Ishikawa (cell line): ENCODE measurements at regions not wholly inside any gene's neighbourhood (a gene's known extent, or its start where the extent isn't known, plus 50 kb on each side); places are given as distances from the start of the nearest gene placed in this dataset.

Experiments
- CEBPB ChIP-seq: IDR thresholded peaks from 2 replicates; pipeline ENCODE4 v1.6.1; 2012
- CREB1 ChIP-seq: IDR thresholded peaks from 2 replicates; pipeline ENCODE4 v1.6.1; 2012; ENCODE audit warnings: low read depth
- EGR1 ChIP-seq: IDR thresholded peaks from 2 replicates; pipeline ENCODE4 v1.6.1; 2012
- EP300 ChIP-seq: IDR thresholded peaks from 2 replicates; pipeline ENCODE4 v1.6.1; 2012; ENCODE audit warnings: borderline replicate concordance
- FOXM1 ChIP-seq: IDR thresholded peaks from 2 replicates; pipeline ENCODE4 v1.6.1; 2012; ENCODE audit warnings: low read depth, borderline replicate concordance
- NFIC ChIP-seq: IDR thresholded peaks from 2 replicates; pipeline ENCODE4 v1.6.1; 2012
- RAD21 ChIP-seq: IDR thresholded peaks from 2 replicates; pipeline ENCODE4 v1.6.1; 2012; ENCODE audit warnings: low read depth
- TAF1 ChIP-seq: IDR thresholded peaks from 2 replicates; pipeline ENCODE4 v1.6.1; 2012; ENCODE audit warnings: low read depth, mild to moderate bottlenecking
- TCF12 ChIP-seq: IDR thresholded peaks from 2 replicates; pipeline ENCODE4 v1.6.1; 2012; ENCODE audit warnings: low read depth
- TEAD4 ChIP-seq: IDR thresholded peaks from 2 replicates; pipeline ENCODE4 v1.6.1; 2012
- YY1 ChIP-seq: IDR thresholded peaks from 2 replicates; pipeline ENCODE4 v1.6.1; 2012; ENCODE audit warnings: low read depth
- ZBTB7A ChIP-seq: IDR thresholded peaks from 2 replicates; pipeline ENCODE4 v1.6.1; 2012; ENCODE audit warnings: low read depth
- TF ChIP-seq, protein P1 (sequence below): IDR thresholded peaks from 2 replicates; pipeline ENCODE4 v1.6.1; 2012
- TF ChIP-seq, protein P2 (sequence below): IDR thresholded peaks from 2 replicates; pipeline ENCODE4 v1.6.1; 2012
- TF ChIP-seq, protein P3 (sequence below): IDR thresholded peaks from 2 replicates; pipeline ENCODE4 v1.6.1; 2012; ENCODE audit warnings: low read depth, mild to moderate bottlenecking

DNA sequence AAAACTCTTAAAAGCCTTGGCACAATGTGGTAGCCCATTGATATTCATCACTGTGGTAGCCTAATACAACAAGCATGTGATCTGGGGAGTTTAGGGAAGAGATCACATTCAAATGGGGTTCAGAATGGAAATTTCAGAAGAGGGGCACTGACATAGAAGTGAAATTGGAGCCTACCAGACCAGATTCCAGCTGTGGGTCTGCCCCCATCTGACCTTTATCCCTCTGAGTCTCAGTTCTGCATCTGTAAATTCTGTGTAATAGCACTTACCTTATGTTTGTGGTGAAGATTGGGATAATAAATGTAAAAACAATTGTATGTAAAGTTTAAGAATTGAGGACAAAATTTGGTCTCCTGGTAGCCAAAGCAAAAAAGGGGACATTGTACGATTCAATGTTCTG lies 320.4 kb upstream of the BOD1L1 start:
- TF ChIP-seq RAD21 (no peak), NFIC (no peak), EP300 (no peak), TEAD4 (no peak), CEBPB (no peak), TAF1 (no peak), FOXM1 (no peak), YY1 (no peak), ZBTB7A (no peak), CREB1 (no peak), EGR1 (no peak), TCF12 (no peak)
- TF ChIP-seq, protein P1, sequence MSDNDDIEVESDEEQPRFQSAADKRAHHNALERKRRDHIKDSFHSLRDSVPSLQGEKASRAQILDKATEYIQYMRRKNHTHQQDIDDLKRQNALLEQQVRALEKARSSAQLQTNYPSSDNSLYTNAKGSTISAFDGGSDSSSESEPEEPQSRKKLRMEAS: no peak
- TF ChIP-seq, protein P2, sequence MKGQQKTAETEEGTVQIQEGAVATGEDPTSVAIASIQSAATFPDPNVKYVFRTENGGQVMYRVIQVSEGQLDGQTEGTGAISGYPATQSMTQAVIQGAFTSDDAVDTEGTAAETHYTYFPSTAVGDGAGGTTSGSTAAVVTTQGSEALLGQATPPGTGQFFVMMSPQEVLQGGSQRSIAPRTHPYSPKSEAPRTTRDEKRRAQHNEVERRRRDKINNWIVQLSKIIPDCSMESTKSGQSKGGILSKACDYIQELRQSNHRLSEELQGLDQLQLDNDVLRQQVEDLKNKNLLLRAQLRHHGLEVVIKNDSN: no peak
- TF ChIP-seq, protein P3, sequence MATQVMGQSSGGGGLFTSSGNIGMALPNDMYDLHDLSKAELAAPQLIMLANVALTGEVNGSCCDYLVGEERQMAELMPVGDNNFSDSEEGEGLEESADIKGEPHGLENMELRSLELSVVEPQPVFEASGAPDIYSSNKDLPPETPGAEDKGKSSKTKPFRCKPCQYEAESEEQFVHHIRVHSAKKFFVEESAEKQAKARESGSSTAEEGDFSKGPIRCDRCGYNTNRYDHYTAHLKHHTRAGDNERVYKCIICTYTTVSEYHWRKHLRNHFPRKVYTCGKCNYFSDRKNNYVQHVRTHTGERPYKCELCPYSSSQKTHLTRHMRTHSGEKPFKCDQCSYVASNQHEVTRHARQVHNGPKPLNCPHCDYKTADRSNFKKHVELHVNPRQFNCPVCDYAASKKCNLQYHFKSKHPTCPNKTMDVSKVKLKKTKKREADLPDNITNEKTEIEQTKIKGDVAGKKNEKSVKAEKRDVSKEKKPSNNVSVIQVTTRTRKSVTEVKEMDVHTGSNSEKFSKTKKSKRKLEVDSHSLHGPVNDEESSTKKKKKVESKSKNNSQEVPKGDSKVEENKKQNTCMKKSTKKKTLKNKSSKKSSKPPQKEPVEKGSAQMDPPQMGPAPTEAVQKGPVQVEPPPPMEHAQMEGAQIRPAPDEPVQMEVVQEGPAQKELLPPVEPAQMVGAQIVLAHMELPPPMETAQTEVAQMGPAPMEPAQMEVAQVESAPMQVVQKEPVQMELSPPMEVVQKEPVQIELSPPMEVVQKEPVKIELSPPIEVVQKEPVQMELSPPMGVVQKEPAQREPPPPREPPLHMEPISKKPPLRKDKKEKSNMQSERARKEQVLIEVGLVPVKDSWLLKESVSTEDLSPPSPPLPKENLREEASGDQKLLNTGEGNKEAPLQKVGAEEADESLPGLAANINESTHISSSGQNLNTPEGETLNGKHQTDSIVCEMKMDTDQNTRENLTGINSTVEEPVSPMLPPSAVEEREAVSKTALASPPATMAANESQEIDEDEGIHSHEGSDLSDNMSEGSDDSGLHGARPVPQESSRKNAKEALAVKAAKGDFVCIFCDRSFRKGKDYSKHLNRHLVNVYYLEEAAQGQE: no peak

DNA sequence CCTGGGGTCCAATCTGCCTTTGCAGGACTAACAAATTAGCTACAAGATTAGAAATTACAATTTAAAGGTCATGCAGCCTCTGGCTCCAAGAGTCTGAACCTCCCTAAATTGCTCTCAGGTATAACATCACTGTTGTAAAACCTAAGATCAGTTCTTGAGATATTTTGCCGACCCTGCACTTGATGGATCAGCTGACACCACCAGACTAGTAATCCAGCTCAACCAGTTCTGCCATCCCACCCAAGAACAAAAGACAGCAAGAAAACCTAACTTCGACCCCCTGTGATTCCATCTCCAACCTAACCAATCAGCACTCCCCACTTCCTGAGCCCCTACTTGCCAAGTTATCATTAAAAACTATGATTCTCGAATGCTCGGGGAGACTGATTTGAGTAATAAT lies 323.0 kb upstream of the BOD1L1 start:
- TF ChIP-seq, protein P2: no peak
- no peak for TF ChIP-seq EGR1
- TF ChIP-seq, protein P3: no peak
- no peak for TF ChIP-seq YY1
- no peak for TF ChIP-seq TCF12
- no peak for TF ChIP-seq CEBPB
- TF ChIP-seq RAD21: no peak
- TF ChIP-seq, protein P1: no peak
- no peak for TF ChIP-seq FOXM1
- TF ChIP-seq TAF1: no peak
- no peak for TF ChIP-seq TEAD4
- no peak for TF ChIP-seq ZBTB7A
- no peak for TF ChIP-seq CREB1
- no peak for TF ChIP-seq NFIC
- TF ChIP-seq EP300: no peak

DNA sequence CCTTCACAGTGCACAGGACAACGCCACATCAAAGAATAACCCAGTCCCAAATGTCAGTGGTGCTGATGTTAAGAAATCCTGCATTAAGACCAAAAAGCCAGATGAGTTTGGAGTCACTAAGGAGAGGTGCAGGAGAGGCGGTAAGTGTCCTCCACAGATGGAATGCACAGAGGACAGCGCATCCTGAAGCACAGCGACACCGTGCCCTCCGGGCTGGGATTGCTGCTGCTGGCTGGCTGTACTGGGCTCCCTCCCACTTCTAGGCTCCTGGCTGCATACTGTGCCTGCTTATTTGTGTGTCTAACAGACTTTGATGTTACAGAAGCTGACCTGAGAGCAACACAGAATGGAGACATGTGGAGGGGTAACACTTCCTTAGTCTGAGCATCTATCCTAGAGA lies 325.6 kb upstream of the BOD1L1 start:
- TF ChIP-seq RAD21: no peak
- TF ChIP-seq, protein P1: no peak
- TF ChIP-seq TCF12: no peak
- TF ChIP-seq FOXM1: no peak
- no peak for TF ChIP-seq CEBPB
- TF ChIP-seq CREB1: no peak
- TF ChIP-seq NFIC: no peak
- TF ChIP-seq, protein P2: no peak

DNA sequence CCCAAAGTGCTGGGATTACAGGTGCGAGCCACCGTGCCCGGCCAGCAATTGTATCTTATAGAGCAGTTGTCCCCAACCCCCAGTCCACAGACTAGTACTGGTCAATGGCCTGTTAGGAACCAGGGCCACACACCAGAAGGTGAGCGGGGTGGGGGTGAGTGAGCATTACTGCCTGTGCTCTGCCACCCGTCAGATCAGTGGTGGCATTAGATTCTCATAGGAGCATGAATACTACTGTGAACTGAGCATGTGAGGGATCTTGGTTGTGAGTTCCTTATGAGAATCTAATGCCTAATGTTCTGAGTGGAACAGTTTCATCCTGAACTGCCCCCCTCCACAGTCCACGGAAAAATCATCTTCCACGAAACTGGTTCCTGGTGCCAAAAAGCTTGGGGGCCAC lies 328.0 kb upstream of the BOD1L1 start:
- no peak for TF ChIP-seq ZBTB7A
- TF ChIP-seq, protein P1: no peak
- no peak for TF ChIP-seq RAD21
- no peak for TF ChIP-seq TAF1
- TF ChIP-seq FOXM1: no peak
- no peak for TF ChIP-seq TCF12
- no peak for TF ChIP-seq EGR1
- TF ChIP-seq YY1: no peak
- TF ChIP-seq CREB1: no peak
- no peak for TF ChIP-seq CEBPB

DNA sequence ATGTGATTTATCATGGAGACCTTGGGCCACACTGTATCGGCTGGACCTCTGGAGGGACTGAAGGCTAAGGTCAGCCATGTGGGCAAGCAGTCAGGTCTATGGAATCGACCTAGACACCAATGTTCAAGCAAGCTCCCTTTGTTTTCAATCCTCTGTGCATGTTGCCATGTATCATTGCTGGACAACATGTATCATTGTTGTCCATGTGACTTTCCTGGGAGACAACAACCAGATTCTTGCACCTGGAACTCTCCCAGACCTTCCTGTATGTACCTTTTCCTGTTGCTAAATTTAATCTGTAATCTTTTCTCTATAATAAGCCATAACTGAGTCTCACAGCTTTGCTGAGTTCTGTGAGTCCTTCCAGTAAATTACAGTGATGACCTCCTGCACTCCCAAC lies 329.4 kb upstream of the BOD1L1 start:
- TF ChIP-seq CEBPB: no peak
- TF ChIP-seq, protein P1: no peak
- no peak for TF ChIP-seq TEAD4
- TF ChIP-seq NFIC: no peak
- TF ChIP-seq RAD21: no peak
- TF ChIP-seq ZBTB7A: no peak
- no peak for TF ChIP-seq TCF12
- no peak for TF ChIP-seq FOXM1
